GM12878 (cell line): ENCODE measurements at regions not wholly inside any gene's neighbourhood (a gene's known extent, or its start where the extent isn't known, plus 50 kb on each side); places are given as distances from the start of the nearest gene placed in this dataset.

Source experiments
- CHD2 ChIP-seq: IDR thresholded peaks from 2 replicates; pipeline ENCODE4 v1.6.1; 2011; ENCODE audit warnings: low read depth, low read length, improper control_type of control experiment, borderline replicate concordance
- CUX1 ChIP-seq: IDR thresholded peaks from 2 replicates; pipeline ENCODE4 v1.6.1; 2012; ENCODE audit warnings: improper control_type of control experiment, low read depth, low read length; ENCODE audit not compliant: insufficient replicate concordance
- FOXK2 ChIP-seq: fragments of 450-650 bp; IDR thresholded peaks from 2 replicates; pipeline ENCODE4 v1.6.1; 2017; ENCODE audit warnings: mild to moderate bottlenecking, moderate library complexity
- HSF1 ChIP-seq: fragments of 150-350 bp; IDR thresholded peaks from 2 replicates; pipeline ENCODE4 v1.6.1; 2014; ENCODE audit warnings: mild to moderate bottlenecking, low read depth, low read length
- JUND ChIP-seq: IDR thresholded peaks from 2 replicates; pipeline ENCODE4 v1.6.1; 2012; ENCODE audit warnings: low read depth, mild to moderate bottlenecking, low read length, improper control_type of control experiment, moderate library complexity
- NFYA ChIP-seq: IDR thresholded peaks from 2 replicates; pipeline ENCODE4 v1.6.1; 2011; ENCODE audit warnings: low read depth, mild to moderate bottlenecking, low read length, improper control_type of control experiment, borderline replicate concordance
- NR2C2 ChIP-seq: IDR thresholded peaks from 2 replicates; pipeline ENCODE4 v1.6.1; 2011; ENCODE audit warnings: borderline replicate concordance, low read depth; ENCODE audit not compliant: control insufficient read depth, insufficient read length
- SP1 ChIP-seq: IDR thresholded peaks from one replicate; pipeline ENCODE4 v1.6.1; 2011; ENCODE audit warnings: low read depth, low read length

GRCh38 chr18:11533942-11534496 lies 75.4 kb upstream of the SLC35G4 start (continued):
- TF ChIP-seq HSF1 (no peak), CHD2 (no peak), FOXK2 (no peak), NFYA (no peak), NR2C2 (no peak), JUND (no peak), CUX1 (no peak), SP1 (no peak)
